Endothelial cell of umbilical vein (primary cell): ENCODE measurements at regions not wholly inside any gene's neighbourhood (a gene's known extent, or its start where the extent isn't known, plus 50 kb on each side); places are given as distances from the start of the nearest gene placed in this dataset.

Experiments used
- BruUV-seq: library from RNA; stranded (reverse); fragments of 400-500 nt; replicated peaks from 2 replicates; lab custom pipeline; 2021; lab: Mats Ljungman, UMichigan
- CTCF ChIA-PET: fragments of 300-600, 350-600 bp; sonication (Branson Sonifier 250); formaldehyde crosslinking; loops from one replicate; lab custom pipeline; 2021; ENCODE audit warnings: antibody characterized with exemption, inconsistent platforms; lab: Charles Lee
- POLR2A ChIA-PET: fragments of 300-600, 350-600 bp; sonication (Branson Sonifier 250); formaldehyde crosslinking; loops from one replicate; lab custom pipeline; 2021; ENCODE audit warnings: antibody characterized with exemption, inconsistent platforms; lab: Charles Lee
- DNase-seq: peaks from one replicate; pipeline ENCODE4 v3.0.0-alpha.2; 2011; ENCODE audit warnings: low read depth, low spot score
- FAIRE-seq: peaks from 2 replicates; lab custom pipeline; 2011; peaks lifted over from hg19 to GRCh38; lab: Jason Lieb, UNC
- H2AFZ ChIP-seq: 2 replicates; pipeline ENCODE4 v1.6.0; 2012; ENCODE audit warnings: low read depth, low read length, control low read depth, inconsistent platforms
- H3K27ac ChIP-seq: 2 replicates; pipeline ENCODE4 v1.5.1; 2011; ENCODE audit warnings: low read depth, mild to moderate bottlenecking, control low read depth, low read length, moderate library complexity; ENCODE audit not compliant: insufficient read depth
- H3K27me3 ChIP-seq, 2 experiments: 2 replicates each; pipeline versions ENCODE4 v1.6.0 to v1.6.1; 2011; ENCODE audit warnings: low read length in 2 of 2, mixed read lengths in 1 of 2; ENCODE audit not compliant: control insufficient read depth in 2 of 2, insufficient read depth in 2 of 2
- H3K36me3 ChIP-seq, 2 experiments: 2 replicates in 1 of 2; 3 replicates in 1 of 2; pipeline ENCODE4 v1.5.1; 2011; ENCODE audit warnings: low read length in 2 of 2, mild to moderate bottlenecking in 1 of 2, moderate library complexity in 1 of 2; ENCODE audit not compliant: control insufficient read depth in 2 of 2, insufficient read depth in 2 of 2; ENCODE audit errors: extremely low read depth in 1 of 2
- H3K4me1 ChIP-seq: 3 replicates; pipeline ENCODE4 v1.5.1; 2011; ENCODE audit warnings: mild to moderate bottlenecking, low read length; ENCODE audit not compliant: control insufficient read depth, insufficient read depth; ENCODE audit errors: extremely low read depth
- H3K4me2 ChIP-seq: 2 replicates; pipeline ENCODE4 v1.6.1; 2011; ENCODE audit warnings: low read length, control low read depth, mixed read lengths; ENCODE audit not compliant: insufficient read depth
- H3K4me3 ChIP-seq, 3 experiments: fragments of 200-600 bp in 1 of 3; sonication (generic), shearing (Covaris generic) in 1 of 3; replicated peaks in 1 of 3; 2 replicates each; pipeline ENCODE4 v1.5.1; 2011 to 2016; ENCODE audit warnings: control low read depth in 3 of 3, low read length in 3 of 3, mild to moderate bottlenecking in 2 of 3, inconsistent platforms in 1 of 3, low read depth in 1 of 3, moderate library complexity in 1 of 3; ENCODE audit not compliant: insufficient read depth in 1 of 3
- H3K79me2 ChIP-seq: 2 replicates; pipeline ENCODE4 v1.6.0; 2012; ENCODE audit warnings: low read length, inconsistent platforms; ENCODE audit not compliant: control insufficient read depth, insufficient read depth
- H3K9ac ChIP-seq: replicated peaks from 2 replicates; pipeline ENCODE3; 2011; ENCODE audit warnings: low read length, control low read depth; ENCODE audit not compliant: insufficient read depth; ENCODE audit errors: extremely low read depth
- H3K9me1 ChIP-seq: replicated peaks from 3 replicates; pipeline ENCODE4 v1.6.0; 2011; ENCODE audit warnings: mild to moderate bottlenecking, low read length; ENCODE audit not compliant: control insufficient read depth, insufficient read depth; ENCODE audit errors: extremely low read depth
- H3K9me3 ChIP-seq: replicated peaks from 2 replicates; pipeline ENCODE4 v1.5.1; 2012; ENCODE audit warnings: low read length, inconsistent platforms; ENCODE audit not compliant: control insufficient read depth, insufficient read depth
- H4K20me1 ChIP-seq: replicated peaks from 2 replicates; pipeline ENCODE3; 2011; ENCODE audit warnings: mild to moderate bottlenecking, low read length; ENCODE audit not compliant: control insufficient read depth, insufficient read depth; ENCODE audit errors: extremely low read depth
- CTCF ChIP-seq, 2 donors: IDR thresholded peaks; 1 replicate in 1 of 2; 2 replicates in 1 of 2; pipeline ENCODE4 v1.5.1; 2011; ENCODE audit warnings: low read length in 2 of 2, mild to moderate bottlenecking in 2 of 2, moderate library complexity in 2 of 2, control low read depth in 1 of 2, inconsistent platforms in 1 of 2, low read depth in 1 of 2; ENCODE audit not compliant: insufficient read depth in 1 of 2; ENCODE audit errors: extremely low read depth in 1 of 2
- EZH2 ChIP-seq: IDR thresholded peaks from 2 replicates; pipeline ENCODE4 v1.6.1; 2012; ENCODE audit warnings: borderline replicate concordance, low read depth, mild to moderate bottlenecking, moderate library complexity, low read length, inconsistent platforms; ENCODE audit not compliant: severe bottlenecking
- FOS ChIP-seq: IDR thresholded peaks from 2 replicates; pipeline ENCODE4 v1.6.1; 2011; ENCODE audit warnings: mild to moderate bottlenecking, low read length, moderate library complexity, borderline replicate concordance; ENCODE audit not compliant: insufficient read depth
- GATA2 ChIP-seq: IDR thresholded peaks from 2 replicates; pipeline ENCODE4 v1.7.0; 2011; ENCODE audit warnings: low read depth, mild to moderate bottlenecking, moderate library complexity, mixed read lengths, low read length; ENCODE audit not compliant: insufficient read length, insufficient read depth
- JUN ChIP-seq: IDR thresholded peaks from 2 replicates; pipeline ENCODE4 v1.6.1; 2011; ENCODE audit warnings: borderline replicate concordance, low read depth; ENCODE audit not compliant: insufficient read length, insufficient read depth
- MAX ChIP-seq: IDR thresholded peaks from 2 replicates; pipeline ENCODE4 v1.6.1; 2011; ENCODE audit not compliant: insufficient read depth, insufficient read length
- MYC ChIP-seq: IDR thresholded peaks from one replicate; pipeline ENCODE4 v1.6.1; 2011; ENCODE audit warnings: mild to moderate bottlenecking, low read depth, low read length
- POLR2A ChIP-seq: IDR thresholded peaks from 2 replicates; pipeline ENCODE4 v1.6.1; 2012; ENCODE audit warnings: low read depth, mild to moderate bottlenecking, control low read depth, low read length
- POLR2AphosphoS5 ChIP-seq: IDR thresholded peaks from 2 replicates; pipeline ENCODE4 v1.6.1; 2012; ENCODE audit warnings: low read depth, mild to moderate bottlenecking, control low read depth, low read length, moderate library complexity; ENCODE audit not compliant: insufficient read depth
- dilution Hi-C: fragments of 300-500 bp; cut with MboI; formaldehyde crosslinking; loops from one replicate; pipeline ENCODE4 v1.15.0; 2019; ENCODE audit warnings: low sequenced_read_pairs; ENCODE audit not compliant: extremely low pct_ligation_motif_present
- intact Hi-C: fragments of 100-400 bp; cut with micrococcal nuclease; formaldehyde crosslinking; loops from one replicate; pipeline ENCODE4 v1.10.0; 2022

GRCh38 chr15:46764851-46765250, 952.5 kb upstream of the SEMA6D start:
- Histone ChIP-seq H3K4me1 (no peaks in the 10 kb centered on the region), H3K9ac (no peak overlapping the region), H3K79me2 (no peaks in the 10 kb centered on the region), H4K20me1 (no peaks in the 10 kb centered on the region), H3K36me3 (no peaks in the 10 kb centered on the region), H3K4me3 (no peak overlapping the region), H3K27ac (no peak overlapping the region), H3K9me3 (no peaks in the 10 kb centered on the region), H2AFZ (no peak overlapping the region), H3K9me1 (no peaks in the 10 kb centered on the region), H3K4me2 (no peak overlapping the region), H3K27me3 (no peaks in the 10 kb centered on the region)
- dilution Hi-C loops (no loop called here), intact Hi-C loops (no loop called here)
- CTCF ChIA-PET, result no interaction called here
- DNase-seq, result no peak
- TF ChIP-seq EZH2, result no peak
- TF ChIP-seq POLR2AphosphoS5, result no peak
- no peak for TF ChIP-seq FOS
- TF ChIP-seq POLR2A, result no peak
- TF ChIP-seq MYC, result no peak
- no peak for TF ChIP-seq CTCF (IDR thresholded peaks at IDR 0.05; ENCODE audit: extremely low read depth in 1 of 2, insufficient read depth in 1 of 2, low read depth in 1 of 2, low read length in 2 of 2)
- no peak for TF ChIP-seq GATA2
- TF ChIP-seq MAX, result no peak
- no peak for TF ChIP-seq JUN
- no TSS peak for BruUV-seq
- FAIRE-seq, result no peak
- POLR2A ChIA-PET, result no interaction called here
